Activated naive CD8-positive, alpha-beta T cell (primary cell): ENCODE measurements at regions not wholly inside any gene's neighbourhood (a gene's known extent, or its start where the extent isn't known, plus 50 kb on each side); places are given as distances from the start of the nearest gene placed in this dataset.

Experiments
- H3K27ac Mint-ChIP-seq: one replicate; pipeline ENCODE4 v1.8.0; 2021; ENCODE audit warnings: mixed read lengths
- H3K27me3 Mint-ChIP-seq: one replicate; pipeline ENCODE4 v1.8.0; 2021; ENCODE audit warnings: mixed read lengths
- H3K36me3 Mint-ChIP-seq: one replicate; pipeline ENCODE4 v1.8.0; 2021; ENCODE audit warnings: mixed read lengths
- H3K4me1 Mint-ChIP-seq: one replicate; pipeline ENCODE4 v1.8.0; 2021; ENCODE audit warnings: low read depth, mixed read lengths
- H3K4me3 Mint-ChIP-seq: one replicate; pipeline ENCODE4 v1.8.0; 2021; ENCODE audit warnings: mild to moderate bottlenecking, mixed read lengths
- H3K9me3 Mint-ChIP-seq: one replicate; pipeline ENCODE4 v1.8.0; 2021; ENCODE audit warnings: low read depth, mixed read lengths

DNA sequence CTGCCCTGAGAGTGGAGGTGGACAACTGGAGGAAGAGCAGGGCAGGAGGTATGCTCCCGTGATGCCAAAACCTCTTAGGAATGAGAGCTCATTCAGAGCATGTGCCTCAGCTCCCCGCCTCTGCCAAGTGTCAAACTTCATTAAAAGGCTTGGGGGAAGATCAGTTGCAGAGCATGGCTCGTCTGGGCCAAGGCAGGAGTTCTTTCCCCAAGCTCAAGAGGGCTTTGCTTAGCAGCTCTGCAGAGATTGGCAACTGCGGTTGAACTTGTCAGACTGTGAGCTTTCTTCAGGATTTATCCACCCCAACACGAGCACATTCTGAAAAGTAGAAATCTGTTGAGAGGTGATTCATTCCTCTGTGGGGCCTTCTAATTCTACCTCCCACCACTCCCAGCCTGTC, 248.1 kb downstream of the HS3ST3A1 start:
- Mint-ChIP-seq H3K4me1 (no peaks in the 10 kb centered on the region), H3K27me3 (peaks cover 5% of the 10 kb centered on the region), H3K9me3 (no peaks in the 10 kb centered on the region), H3K36me3 (no peaks in the 10 kb centered on the region), H3K27ac (no peak overlapping the region), H3K4me3 (no peak overlapping the region)

DNA sequence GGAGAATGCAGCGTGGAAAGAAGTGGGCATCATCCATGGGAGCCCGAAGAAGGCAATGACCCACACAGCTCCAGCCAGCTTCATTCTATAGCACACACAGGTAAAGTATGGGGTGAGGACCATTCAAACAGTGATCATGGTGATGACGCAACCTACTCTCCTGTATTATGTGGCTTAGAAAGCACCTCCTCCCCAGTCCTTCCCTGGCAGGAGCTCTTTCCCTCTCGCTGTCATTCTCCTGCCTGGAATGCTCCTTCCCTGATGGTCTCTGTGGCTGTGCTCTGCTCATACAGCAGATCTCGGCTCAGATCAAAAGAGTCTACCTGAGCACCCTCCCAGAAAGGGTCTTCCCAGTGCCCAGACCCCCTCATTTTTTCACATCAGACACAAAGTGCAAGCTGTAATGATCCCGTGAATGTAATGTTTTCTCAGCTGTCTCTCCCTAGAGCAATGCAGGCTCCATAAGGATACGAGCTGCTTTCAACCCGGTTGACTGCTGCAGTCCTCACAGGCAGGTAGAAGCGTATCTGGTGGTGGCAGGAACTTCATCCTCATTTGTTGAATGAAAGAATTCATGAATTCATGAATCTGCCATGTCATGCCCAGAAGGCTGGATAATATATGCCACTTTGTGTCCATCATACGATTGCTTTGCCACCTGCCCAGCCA, 248.8 kb downstream of the HS3ST3A1 start:
- Mint-ChIP-seq H3K4me3 (no peak overlapping the region), H3K36me3 (no peaks in the 10 kb centered on the region), H3K4me1 (no peaks in the 10 kb centered on the region), H3K9me3 (no peaks in the 10 kb centered on the region), H3K27ac (no peak overlapping the region), H3K27me3 (peaks cover 5% of the 10 kb centered on the region)

DNA sequence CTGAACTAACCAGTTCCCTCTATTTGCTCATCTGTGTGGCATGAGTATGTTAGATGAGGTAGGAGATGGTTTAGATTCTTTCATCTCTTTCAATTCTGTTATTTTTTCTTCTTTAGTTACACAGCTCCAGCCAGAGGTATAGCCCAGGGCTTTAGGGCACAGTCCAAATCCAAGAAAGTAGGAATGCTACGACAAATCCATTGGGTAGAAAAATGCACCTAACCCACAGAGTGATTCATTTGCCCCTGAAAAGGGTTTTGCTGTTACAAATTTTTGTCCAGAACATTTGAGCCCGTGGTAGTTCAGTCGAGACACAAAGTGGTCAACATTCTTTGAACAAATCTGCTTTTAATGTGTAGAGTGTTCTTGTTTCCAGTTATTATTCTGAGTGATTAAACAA, 250.7 kb downstream of the HS3ST3A1 start:
- H3K9me3 Mint-ChIP-seq = peaks cover 4% of the 10 kb centered on the region

DNA sequence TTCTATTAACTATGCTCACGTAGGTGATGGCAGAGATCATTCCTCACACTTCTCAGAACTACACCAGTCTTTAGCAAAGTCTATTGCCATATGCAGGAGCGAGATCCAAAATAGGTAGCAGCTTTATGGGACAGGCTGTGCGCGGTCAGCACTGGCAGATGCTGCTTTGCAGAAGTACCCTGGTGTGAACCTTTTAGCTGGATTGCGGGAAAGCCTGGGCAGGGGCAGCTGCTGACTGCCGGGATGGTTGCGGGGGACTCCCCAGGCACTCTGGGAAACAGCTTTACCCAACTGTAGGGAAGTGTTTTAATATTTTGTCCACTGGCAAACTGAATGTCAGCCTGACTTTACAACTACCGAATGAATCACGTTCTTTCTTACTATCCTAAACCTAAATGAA, 251.3 kb downstream of the HS3ST3A1 start:
- H3K4me3 Mint-ChIP-seq = no peak overlapping the region
- H3K9me3 Mint-ChIP-seq = peaks cover 4% of the 10 kb centered on the region
- H3K27me3 Mint-ChIP-seq = peaks cover 3% of the 10 kb centered on the region
- H3K4me1 Mint-ChIP-seq = no peaks in the 10 kb centered on the region
- H3K36me3 Mint-ChIP-seq = no peaks in the 10 kb centered on the region
- H3K27ac Mint-ChIP-seq = no peak overlapping the region

More for the DNA sequence above, 250.7 kb downstream of the HS3ST3A1 start:
- Mint-ChIP-seq H3K27ac (no peak overlapping the region), H3K4me3 (no peak overlapping the region), H3K36me3 (no peaks in the 10 kb centered on the region), H3K4me1 (no peaks in the 10 kb centered on the region), H3K27me3 (peaks cover 3% of the 10 kb centered on the region)

DNA sequence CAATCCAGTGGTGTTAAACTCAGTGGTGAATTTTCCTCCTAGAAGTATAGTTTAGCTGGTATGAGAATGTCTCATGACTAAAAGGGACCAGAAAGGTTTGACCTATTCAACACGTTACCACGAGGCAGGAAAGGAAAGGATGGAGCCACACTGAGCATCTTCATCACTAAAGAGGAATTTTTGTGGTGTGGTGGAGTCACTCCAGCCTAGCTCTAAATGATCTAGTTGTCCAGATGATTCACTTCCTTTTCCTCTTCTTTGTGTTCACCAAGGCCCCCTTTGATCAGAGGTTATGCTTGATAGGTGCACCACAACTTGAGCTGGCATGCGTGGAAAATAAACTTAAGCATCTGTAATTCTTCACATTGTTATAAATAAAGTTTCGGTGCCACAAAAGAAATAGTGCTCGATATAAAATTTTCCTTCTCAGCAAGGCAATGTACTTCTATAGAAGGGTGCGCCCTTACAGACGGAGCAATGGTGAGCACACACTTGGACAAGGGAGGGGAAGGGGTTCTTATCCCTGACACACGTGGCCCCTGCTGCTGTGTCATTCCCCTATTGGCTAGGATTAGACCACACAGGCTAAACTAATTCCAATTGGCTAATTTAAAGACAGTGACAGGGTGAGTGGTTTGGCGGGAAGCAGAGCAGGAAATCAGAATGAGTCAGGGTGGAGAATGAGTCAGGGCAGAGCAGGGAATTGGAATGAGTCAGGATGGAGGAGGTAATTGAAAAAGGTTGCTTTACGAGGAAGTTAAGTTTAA, 254.6 kb downstream of the HS3ST3A1 start:
- peaks cover 4% of the 10 kb centered on the region for H3K9me3 Mint-ChIP-seq
- H3K36me3 Mint-ChIP-seq = no peaks in the 10 kb centered on the region
- H3K27ac Mint-ChIP-seq = no peak overlapping the region
- no peaks in the 10 kb centered on the region for H3K27me3 Mint-ChIP-seq
- no peaks in the 10 kb centered on the region for H3K4me1 Mint-ChIP-seq
- no peak overlapping the region for H3K4me3 Mint-ChIP-seq

DNA sequence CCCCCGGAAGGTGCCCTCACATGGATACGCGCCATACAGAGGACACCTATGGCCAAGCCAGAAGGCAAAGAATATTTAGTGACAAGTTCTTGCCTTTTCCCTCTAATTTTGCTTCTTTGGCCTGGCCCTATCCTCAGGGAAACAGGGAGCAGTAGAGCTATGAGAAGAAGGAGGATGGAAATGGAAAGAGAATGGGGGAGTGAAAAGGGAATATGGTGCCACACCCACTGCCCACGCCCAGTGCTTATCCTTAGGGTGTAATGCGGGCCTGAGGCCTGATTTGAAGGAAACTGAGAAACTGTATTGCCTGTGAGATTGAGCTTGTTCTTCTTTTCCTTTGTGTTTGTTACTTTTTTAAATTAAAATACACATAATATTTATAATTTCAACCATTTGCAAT, 255.1 kb downstream of the HS3ST3A1 start:
- H3K27me3 Mint-ChIP-seq = no peaks in the 10 kb centered on the region
- H3K4me3 Mint-ChIP-seq = no peak overlapping the region
- no peaks in the 10 kb centered on the region for H3K4me1 Mint-ChIP-seq
- no peak overlapping the region for H3K27ac Mint-ChIP-seq
- no peaks in the 10 kb centered on the region for H3K36me3 Mint-ChIP-seq
- peaks cover 4% of the 10 kb centered on the region for H3K9me3 Mint-ChIP-seq

DNA sequence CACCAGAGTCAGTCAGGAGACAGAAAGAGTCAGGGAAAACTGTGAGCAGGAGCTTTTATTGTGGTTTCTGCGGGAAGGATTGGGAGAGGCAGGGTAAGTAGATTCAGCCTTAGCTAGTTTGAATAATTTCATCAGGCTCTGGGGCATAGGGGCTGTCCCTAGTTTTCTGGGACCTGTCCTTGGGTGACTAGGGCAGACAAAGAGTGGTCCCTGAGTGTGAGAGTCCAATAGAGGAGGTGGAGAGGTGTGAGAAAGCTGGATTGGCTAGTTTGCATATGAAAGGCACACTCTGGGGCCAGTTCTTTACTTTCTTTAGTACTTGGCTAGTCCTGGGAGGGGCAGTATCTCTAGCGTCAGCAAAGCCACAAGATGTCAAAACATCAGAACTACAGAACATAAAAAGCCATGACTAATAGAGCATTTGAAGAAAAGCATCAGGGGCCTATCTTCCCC, 255.6 kb downstream of the HS3ST3A1 start:
- Mint-ChIP-seq H3K27me3 (peaks cover under 1% of the 10 kb centered on the region), H3K4me3 (no peak overlapping the region), H3K9me3 (peaks cover 4% of the 10 kb centered on the region), H3K4me1 (no peaks in the 10 kb centered on the region), H3K27ac (no peak overlapping the region), H3K36me3 (no peaks in the 10 kb centered on the region)

DNA sequence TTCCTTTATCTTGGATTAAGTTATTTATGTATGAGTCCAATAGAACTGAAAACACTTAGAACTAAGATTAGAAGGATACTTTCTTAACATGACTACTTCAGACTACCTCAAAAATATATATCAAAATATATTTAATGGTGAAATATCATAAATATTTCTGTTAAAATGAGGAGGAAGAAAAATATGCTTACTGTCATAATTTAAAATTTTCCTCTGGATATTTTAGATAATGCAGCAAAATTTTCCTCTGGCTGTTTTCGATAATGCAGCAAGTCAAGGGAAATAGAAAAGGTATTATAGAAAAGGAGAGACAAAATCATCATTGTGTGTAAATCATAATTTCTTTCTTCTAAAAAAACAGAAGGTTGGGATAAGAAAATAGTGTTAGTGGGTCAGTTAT, 263.3 kb downstream of the HS3ST3A1 start:
- Mint-ChIP-seq H3K27ac (no peak overlapping the region), H3K4me1 (peaks cover 4% of the 10 kb centered on the region), H3K27me3 (peaks cover 17% of the 10 kb centered on the region), H3K36me3 (no peaks in the 10 kb centered on the region), H3K4me3 (no peak overlapping the region), H3K9me3 (no peaks in the 10 kb centered on the region)

DNA sequence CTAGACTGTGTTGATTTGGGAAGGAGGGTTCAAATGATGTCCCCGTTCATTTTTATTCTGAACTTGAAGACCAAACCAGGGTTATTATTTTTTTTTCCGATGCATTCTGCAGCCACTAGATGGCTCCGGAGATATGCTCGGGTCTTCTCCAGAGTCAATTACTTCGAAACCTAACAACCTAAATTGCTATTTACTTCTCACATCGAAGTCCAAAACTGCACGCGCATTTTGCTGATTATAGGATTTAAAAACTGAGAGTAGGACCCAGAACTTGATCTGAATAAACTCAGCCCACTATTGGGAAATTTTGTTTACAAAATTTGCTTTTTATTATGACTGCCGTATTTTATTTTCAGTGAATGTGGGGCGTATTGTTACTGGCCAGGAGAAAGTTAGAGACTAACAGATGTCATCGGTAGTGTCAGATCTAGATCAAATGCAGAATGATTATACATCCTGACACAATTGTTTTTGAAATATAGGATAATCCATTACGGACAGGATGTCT, 263.8 kb downstream of the HS3ST3A1 start:
- H3K4me3 Mint-ChIP-seq = peak overlapping the region; percentile 11
- H3K36me3 Mint-ChIP-seq = no peaks in the 10 kb centered on the region
- peaks cover 4% of the 10 kb centered on the region for H3K4me1 Mint-ChIP-seq
- H3K27ac Mint-ChIP-seq = no peak overlapping the region
- peaks cover 17% of the 10 kb centered on the region for H3K27me3 Mint-ChIP-seq
- no peaks in the 10 kb centered on the region for H3K9me3 Mint-ChIP-seq

DNA sequence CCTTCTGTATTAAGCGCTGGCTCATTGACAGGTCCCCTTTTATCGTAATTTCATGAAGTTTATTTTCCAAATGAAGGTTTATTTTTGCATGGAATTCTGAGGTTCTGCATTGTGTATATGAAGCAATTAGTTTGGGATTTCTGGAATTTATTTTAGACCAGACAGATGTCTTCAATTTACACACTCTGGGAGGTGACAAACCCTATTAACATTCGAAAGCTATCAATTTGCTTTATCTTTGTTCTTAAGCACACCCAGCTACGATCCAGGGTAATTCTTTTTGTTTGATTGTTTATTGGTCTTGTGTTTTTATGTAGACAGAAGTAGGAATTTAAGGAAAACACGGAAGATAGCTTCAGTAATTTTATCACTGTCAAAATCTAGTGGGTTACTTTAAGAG, 264.6 kb downstream of the HS3ST3A1 start:
- Mint-ChIP-seq H3K27me3 (peaks cover 20% of the 10 kb centered on the region), H3K4me1 (peaks cover 4% of the 10 kb centered on the region), H3K9me3 (no peaks in the 10 kb centered on the region), H3K27ac (no peak overlapping the region), H3K36me3 (no peaks in the 10 kb centered on the region), H3K4me3 (no peak overlapping the region)

DNA sequence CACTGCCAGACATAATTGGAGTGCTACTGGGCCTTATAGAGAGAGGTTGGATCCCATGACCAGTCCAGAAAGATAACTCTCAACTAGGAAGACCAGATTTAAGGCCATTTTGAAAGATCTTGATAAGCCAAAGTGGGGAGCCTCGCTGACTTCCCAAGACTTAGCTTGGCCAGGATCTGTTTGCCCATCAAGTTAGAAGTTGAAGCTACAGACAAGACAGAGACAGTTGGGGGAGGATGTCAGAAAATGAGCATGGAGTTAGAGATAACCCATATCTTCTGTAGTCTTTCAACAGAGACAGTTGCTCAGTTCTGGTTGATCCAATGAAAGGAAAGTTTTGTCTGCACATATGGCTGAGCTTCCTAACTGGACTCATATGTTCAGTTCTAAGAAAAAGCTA, 267.4 kb downstream of the HS3ST3A1 start:
- peaks cover 4% of the 10 kb centered on the region for H3K4me1 Mint-ChIP-seq
- no peak overlapping the region for H3K27ac Mint-ChIP-seq

DNA sequence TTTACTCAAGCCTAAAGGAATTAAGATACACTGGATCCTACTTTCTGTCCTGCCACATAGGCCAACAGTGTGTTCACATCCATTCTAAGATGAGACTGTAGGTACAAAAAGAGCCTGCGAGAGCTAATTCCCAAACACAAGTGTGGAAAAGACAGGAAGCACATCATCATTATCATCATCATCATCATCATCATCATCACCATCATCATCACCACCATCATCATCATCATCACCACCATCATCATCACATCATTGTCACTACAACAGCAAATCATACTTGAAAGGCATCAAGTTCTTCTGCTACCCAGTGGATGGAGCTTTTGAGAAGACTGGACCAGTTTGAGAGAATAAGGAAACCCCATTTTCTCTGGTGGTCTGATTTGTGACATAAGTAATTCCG, 268.1 kb downstream of the HS3ST3A1 start:
- no peaks in the 10 kb centered on the region for H3K9me3 Mint-ChIP-seq
- H3K4me3 Mint-ChIP-seq = no peak overlapping the region
- H3K27me3 Mint-ChIP-seq = peaks cover 17% of the 10 kb centered on the region
- no peak overlapping the region for H3K27ac Mint-ChIP-seq
- no peaks in the 10 kb centered on the region for H3K36me3 Mint-ChIP-seq
- H3K4me1 Mint-ChIP-seq = peaks cover 4% of the 10 kb centered on the region

More for the DNA sequence above, 267.4 kb downstream of the HS3ST3A1 start:
- no peaks in the 10 kb centered on the region for H3K36me3 Mint-ChIP-seq
- no peaks in the 10 kb centered on the region for H3K9me3 Mint-ChIP-seq
- H3K4me3 Mint-ChIP-seq = no peak overlapping the region
- H3K27me3 Mint-ChIP-seq = peaks cover 19% of the 10 kb centered on the region

DNA sequence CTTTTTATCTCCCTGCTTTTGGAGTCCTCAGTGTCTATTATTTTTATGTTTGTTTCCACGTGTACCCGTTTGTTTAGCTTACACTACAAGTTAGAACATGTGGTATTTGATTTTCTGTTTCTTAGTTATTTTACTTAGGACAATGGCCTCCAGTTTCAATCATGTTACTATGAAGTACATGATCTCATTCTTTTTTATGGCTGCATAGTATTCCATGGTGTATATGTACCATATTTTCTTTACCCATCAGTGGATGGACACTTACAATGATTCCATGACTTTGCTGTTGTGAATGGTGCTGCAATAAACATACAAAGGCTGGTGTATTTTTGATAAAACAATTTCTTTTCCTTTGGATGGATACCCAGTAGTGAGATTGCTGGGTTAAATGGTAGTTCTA, 269.5 kb downstream of the HS3ST3A1 start:
- no peaks in the 10 kb centered on the region for H3K36me3 Mint-ChIP-seq
- peaks cover 16% of the 10 kb centered on the region for H3K27me3 Mint-ChIP-seq
- no peak overlapping the region for H3K4me3 Mint-ChIP-seq
- H3K4me1 Mint-ChIP-seq = no peaks in the 10 kb centered on the region
- no peaks in the 10 kb centered on the region for H3K9me3 Mint-ChIP-seq
- H3K27ac Mint-ChIP-seq = no peak overlapping the region

DNA sequence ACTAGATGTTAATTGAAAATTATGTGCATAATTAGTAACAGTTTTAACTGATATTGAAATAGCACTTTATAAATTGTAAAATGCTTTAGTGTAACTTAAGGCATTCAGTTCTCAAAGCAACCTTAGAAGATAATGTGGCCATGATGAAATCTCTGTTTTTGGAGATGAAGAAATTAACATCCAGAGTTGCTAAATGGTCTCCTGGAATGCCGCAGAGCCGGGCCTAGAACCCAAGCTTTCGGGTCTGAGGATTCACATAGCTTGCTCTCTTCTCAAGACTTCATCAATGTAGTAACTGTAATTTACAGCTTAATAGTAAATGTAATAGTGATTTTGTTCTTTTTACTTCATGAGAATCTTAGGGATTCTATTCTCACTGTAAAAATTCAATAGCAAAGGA, 272.3 kb downstream of the HS3ST3A1 start:
- no peaks in the 10 kb centered on the region for H3K4me1 Mint-ChIP-seq
- no peaks in the 10 kb centered on the region for H3K36me3 Mint-ChIP-seq
- no peaks in the 10 kb centered on the region for H3K9me3 Mint-ChIP-seq
- peaks cover 11% of the 10 kb centered on the region for H3K27me3 Mint-ChIP-seq
- no peak overlapping the region for H3K27ac Mint-ChIP-seq
- H3K4me3 Mint-ChIP-seq = no peak overlapping the region

DNA sequence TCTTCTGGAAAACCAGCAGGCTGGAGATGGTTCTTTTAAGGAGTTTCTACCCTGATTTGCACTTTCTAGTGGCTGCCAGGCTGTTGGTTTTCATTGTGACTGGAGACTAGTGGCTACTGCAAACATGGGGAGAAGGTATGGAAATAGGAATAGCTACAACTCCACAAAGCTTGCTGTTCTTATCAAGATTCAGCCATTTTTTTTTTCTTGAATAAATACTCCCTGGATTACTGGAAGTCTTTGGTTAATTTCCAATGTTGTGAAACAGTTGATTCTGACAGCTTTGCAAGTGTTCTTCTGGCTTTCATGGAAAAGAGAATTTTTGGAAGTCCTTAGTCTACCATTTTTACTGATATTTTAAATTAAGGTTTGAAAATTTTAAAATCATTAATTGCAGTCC, 277.7 kb downstream of the HS3ST3A1 start:
- Mint-ChIP-seq H3K36me3 (no peaks in the 10 kb centered on the region), H3K4me3 (no peak overlapping the region), H3K4me1 (no peaks in the 10 kb centered on the region), H3K27me3 (peaks cover 6% of the 10 kb centered on the region), H3K9me3 (no peaks in the 10 kb centered on the region), H3K27ac (no peak overlapping the region)
